Skeletal muscle cell (primary cell): ENCODE measurements at regions not wholly inside any gene's neighbourhood (a gene's known extent, or its start where the extent isn't known, plus 50 kb on each side); places are given as distances from the start of the nearest gene placed in this dataset.
"Not testable (repeated sequence)": the region's sequence is repeated elsewhere in the genome, so short reads cannot be mapped to it uniquely, and the experiment has no call there.

ENCODE experiments used
- DNase-seq: peaks from one replicate; pipeline ENCODE4 v3.0.0-alpha.2; 2010; ENCODE audit warnings: low read depth
- H3K4me3 ChIP-seq: 2 replicates; pipeline ENCODE4 v1.5.1; 2011; ENCODE audit warnings: low read depth, mild to moderate bottlenecking, control low read depth, low read length, moderate library complexity

DNA sequence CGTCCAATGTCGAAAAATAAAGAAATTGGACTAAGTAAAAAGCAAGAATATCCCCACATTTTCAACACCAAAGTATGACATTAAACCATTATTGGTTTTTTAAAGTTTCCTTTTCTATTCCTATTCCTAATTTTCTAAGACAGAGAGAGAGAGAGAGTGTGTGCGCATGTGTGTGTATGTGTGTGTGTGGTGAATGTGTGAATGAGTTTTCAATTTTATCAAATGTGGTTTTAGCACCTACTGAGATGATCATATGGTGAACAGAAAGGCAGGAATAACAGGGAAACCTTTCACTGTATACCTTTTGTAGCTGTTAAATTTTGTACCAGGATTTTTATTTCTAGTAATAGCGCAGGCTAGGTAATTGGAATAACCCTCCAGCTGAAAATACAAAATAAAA, 80.4 kb upstream of the RAP1B start:
- no peak for DNase-seq

DNA sequence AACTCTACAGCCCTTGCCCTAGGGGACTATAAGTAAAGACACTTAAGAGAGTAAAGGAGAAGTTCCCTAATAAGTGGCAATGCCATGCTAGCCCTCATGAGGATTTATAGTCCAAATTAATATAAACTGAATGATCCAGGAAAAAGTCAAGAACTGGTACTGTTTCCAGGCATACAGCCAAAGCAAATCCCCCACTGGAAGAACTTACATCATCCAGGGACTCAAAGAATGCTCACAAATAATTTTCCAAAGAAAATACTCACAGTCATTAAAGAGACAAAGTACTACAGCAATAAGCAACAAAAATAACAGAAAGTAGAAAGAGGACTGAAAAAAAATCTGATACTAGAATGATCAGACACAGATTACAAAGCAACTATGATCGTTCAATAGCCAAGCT, 79.7 kb upstream of the RAP1B start:
- H3K4me3 ChIP-seq: no peak overlapping the region
- peak; percentile 84 for DNase-seq

More for the DNA sequence above, 80.4 kb upstream of the RAP1B start:
- no peak overlapping the region for H3K4me3 ChIP-seq

DNA sequence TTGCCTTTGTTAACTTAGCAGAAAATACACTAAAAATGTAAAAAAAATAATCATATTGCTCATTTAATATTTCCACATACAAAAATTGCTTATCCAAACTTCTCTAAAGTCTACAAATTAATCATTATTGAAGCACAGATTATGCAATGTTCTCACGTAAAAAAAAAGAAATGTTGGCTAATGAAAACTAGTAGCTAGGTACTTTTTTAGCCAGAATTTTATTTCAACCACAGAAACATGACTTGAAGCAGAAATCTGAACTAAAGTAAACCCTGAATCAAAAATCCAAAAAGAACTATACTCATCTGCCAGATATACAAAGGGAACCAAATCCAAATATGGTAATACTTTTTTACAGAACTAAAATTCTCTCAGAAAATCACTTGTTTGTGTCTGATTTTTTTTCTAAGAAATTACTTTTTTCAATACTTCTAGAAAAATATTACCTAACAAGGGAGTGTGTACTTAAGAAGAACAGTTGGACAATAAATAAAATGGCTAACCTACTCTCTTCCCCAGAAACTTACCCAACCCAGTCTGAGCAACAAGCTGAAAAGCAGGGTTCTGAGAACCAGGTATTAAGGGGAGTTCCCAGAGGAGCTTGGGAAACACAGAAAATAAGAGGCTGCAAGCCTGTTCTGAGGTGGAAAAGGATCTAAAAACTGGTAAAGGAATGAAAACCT, 78.4 kb upstream of the RAP1B start:
- H3K4me3 ChIP-seq: no peak overlapping the region
- DNase-seq: no peak

DNA sequence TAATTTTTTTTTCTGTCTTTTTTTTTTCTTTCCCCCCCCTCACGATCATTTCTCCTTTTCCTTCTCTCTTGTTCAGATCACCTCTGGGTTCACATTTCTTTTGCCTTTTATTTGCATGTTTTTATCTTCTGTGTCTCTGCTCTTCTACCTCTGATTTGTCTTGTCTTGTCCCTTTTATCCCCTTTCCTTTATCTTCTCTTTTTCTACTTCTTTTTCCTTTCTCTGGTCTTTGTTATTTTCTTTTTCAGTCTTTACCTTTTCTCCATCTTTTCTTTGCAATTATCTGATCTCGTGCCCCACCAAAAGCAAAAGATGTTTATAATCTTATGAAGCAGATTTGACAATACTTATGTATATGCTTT, 77.8 kb upstream of the RAP1B start:
- no peak overlapping the region for H3K4me3 ChIP-seq
- DNase-seq: no peak

DNA sequence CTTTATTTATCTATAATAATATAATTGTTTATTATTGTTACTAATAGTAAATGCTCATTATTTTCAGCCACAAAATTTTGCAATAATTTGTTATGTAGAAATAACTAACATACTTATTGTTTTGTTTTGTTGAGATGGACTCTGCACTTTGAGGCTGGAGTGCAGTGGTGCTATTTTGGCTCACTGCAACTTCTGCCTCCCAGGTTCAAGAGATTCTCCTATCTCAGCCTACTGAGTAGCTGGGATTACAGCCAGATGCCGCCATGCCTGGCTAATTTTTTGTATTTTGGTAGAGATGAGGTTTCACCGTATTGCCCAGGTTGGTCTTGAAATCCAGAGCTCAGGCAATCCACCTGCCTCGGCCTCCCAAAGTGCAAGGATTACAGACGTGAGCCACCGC, 76.6 kb upstream of the RAP1B start:
- no peak for DNase-seq
- H3K4me3 ChIP-seq: no peak overlapping the region

DNA sequence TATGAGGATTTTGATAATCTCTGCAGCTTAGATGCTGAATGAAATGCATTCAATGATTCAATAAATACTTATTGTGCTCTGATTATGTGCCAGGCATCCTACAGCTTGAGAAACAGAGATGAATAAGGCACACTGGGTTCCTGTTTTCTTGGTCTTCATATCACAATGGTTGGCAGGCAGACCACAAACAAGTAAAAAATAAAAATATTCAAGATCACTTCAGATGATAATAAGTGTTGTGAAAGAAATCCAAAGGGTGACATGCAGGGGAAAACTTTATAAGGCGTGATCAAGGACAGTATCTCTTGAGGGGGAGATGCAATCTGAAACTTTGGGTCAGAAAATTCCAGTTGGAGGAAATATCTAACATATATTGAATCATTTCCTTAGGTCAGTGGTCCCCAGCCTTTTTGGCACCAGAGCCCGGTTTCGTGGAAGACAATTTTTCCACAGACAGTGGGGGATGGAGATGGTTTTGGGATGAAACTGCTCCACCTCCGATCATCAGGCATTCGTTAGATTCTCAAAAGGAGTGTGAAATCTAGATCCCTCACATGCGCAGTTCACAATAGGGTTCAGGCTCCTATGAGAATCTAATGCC, 73.7 kb upstream of the RAP1B start:
- no peak for DNase-seq
- H3K4me3 ChIP-seq: no peak overlapping the region

DNA sequence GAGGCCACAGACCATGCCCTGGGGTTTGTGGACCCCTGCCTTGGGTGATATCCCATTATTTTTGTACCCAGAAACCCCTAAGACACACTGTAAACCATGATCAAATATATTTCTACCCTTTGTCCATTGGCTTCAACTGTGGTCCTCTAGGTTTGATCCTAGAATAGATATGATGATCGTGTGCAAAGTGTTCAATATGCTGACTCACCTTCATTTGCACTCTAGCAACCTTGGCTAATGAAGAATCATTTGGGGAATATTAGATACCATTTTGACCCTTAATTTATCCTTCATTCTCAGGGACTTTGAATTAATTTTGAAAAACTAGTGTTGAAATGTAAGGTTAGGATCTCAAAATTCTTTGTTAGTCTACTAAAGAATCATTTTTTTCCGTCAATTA, 73.1 kb upstream of the RAP1B start:
- no peak for DNase-seq
- no peak overlapping the region for H3K4me3 ChIP-seq

DNA sequence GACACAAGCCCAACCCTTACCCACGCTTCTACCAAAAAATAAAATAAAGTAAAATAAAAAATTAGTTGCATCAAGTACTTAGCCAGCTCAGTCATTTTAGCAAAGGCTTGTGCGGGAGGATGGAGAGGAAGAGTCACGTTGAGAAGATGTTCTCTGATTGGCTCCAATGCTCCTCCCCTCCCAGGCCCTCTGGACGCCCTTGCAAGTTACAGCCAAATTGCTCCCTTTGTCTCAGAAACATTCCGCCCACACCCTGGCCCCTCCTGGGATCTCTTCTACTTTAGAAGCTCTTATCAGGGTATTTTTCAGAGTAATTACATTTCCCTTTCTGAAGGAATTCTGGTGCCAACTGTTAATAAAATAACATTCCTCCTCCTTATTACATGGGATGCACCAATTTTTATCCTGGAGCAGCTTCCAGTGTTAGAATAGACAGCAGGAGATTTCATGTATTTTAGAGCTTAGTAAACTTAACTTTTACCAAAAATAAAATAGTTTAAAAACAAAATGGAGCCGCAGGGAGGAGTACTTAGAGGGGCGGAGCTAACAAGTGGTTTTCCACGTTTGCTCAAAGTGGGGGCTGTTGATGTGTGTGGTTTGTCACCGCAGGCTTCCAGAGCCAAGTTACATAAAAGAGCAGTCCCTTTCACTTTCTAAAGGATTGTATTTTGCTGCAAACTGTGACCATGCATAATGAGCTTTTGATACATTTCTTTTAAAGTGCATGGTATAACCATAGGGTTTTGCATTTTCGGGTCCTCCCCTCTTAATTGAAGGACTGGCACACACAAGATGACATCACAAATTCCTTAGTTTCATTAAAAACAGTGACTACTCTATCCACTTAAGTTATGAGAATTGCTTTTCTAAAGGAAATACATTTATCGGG, 71.7 kb upstream of the RAP1B start:
- no peak overlapping the region for H3K4me3 ChIP-seq
- DNase-seq: no peak

DNA sequence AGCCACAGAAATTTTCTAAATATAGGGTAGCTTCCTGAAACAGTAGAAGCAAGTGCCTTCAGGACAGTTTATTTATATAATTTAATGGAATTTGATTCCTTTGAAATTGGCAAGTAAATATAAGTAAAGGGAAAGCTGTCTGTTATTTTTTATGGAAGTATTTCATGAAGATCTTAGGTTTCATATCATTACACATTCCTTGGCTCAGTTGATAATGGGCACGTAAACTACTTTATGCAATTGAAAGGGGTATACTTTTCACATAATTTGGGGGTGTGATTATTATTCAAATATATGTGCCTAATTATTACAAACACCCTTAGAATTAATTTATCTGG, 71.1 kb upstream of the RAP1B start:
- no peak for DNase-seq
- no peak overlapping the region for H3K4me3 ChIP-seq

DNA sequence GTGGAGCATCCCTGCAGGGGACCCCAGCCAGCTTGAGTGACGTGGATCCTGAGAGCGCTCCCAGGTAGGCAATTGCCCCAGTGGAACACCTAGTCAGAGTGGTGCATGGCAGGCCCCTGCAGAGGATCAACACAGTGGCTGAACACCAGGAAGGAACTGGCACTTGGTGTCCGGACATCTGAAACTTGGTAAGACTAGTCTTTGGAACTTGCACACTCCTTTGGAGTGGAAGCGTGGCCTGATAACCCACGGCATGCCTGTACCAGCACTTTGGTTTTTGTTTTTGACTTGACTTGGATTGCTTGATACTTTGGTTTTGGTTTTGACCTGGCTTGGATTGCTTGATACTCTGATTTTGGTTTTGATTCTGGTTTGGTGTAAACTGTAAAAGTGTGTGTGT, 69.9 kb upstream of the RAP1B start:
- DNase-seq, H3K4me3 ChIP-seq: not testable (repeated sequence)

DNA sequence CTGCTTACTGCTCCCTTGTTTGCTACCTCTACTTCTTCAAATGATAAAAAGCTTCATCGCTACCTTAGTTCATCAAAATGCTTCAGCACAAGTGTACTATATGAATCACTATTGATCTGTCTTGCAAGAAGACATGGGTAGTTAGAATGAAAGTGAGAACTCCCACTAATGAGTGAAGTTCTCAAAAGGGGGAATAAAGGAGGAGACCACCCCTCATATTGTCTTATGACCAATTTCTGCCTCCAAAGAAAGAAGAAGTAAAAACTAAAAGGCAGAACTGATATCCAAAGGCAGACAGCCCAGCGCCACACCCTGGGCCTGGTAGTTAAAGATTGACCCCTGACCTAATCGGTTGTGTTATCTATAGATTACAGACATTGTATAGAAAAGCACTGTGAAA, 63.4 kb upstream of the RAP1B start:
- DNase-seq: not testable (repeated sequence)

DNA sequence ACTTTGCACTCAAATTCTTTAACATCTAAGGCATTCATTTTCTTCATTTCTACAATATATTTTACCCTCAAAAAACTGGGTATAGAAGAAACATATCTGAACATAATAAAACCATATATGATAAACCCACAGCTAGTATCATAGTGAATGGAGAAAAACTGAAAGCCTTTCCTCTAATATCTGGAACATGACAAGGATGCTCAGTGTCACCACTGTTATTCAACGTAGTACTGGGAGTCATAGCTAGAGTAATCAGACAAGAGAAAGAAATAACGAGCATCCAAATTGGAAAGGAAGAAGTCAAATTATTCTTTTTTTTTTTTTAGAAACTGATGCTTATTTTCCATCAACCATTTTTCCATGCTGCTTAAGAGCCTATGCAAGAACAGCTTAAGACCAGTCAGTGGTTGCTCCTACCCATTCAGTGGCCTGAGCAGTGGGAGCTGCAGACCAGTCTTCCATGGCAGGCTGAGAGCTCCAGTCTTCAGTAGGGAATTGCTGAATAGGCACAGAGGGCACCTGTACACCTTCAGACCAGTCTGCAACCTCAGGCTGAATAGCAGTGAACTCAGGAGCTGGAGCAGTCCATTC, 58.0 kb upstream of the RAP1B start:
- not testable (repeated sequence) for DNase-seq

More for the DNA sequence above, 63.4 kb upstream of the RAP1B start:
- H3K4me3 ChIP-seq: not testable (repeated sequence)

DNA sequence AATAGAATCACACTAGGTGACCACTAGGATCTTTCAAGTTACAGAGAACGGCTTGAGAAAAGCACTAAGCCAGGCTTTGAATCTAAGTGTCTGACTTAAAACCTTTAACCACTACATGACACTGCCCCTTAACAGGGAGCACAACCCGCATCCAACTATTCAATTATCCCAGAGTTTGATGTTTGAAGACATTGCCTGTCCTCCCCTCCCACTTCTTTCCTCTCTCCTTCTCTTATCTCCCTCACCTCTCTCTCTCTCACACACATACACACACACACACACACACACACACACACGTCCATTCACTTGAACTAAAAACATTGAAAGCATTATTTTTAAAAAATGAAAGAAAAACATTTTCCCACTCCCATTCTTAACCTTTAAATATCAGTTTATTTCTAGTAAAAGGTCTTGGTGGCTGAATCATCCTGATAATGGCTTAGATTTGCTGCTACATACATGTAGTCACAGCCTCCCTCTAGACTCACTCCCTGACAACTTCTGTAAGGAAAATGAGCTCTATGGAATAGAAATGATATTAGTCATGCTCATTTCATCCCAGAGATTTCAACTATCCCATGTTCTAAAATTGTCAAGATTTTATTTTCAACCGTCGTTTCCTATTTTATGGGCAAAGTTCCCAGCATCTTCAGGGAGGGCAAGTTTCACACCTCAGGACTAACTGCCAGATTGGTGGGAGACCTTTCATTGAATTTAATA, 53.5 kb upstream of the RAP1B start:
- no peak overlapping the region for H3K4me3 ChIP-seq
- DNase-seq: peak; percentile 67

More for the DNA sequence above, 58.0 kb upstream of the RAP1B start:
- H3K4me3 ChIP-seq: not testable (repeated sequence)

DNA sequence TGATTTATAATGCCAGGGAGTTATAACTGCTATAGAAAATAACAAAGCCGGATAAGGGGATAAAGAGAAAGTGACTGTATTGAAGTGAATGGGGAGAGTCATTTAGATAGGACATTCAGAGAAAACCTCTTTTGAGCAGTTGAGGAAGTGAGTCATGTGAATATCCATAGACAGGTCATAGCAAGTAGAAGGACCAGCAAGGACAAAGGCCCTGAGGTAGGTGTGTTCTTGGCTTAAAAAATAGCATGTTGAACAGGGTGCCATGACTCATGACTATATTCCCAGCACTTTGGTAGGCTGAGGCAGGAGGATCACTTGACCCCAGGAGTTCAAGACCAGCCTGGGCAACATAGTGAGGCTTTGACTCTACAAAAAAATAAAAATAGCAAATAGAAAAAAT, 51.5 kb upstream of the RAP1B start:
- DNase-seq: no peak
- H3K4me3 ChIP-seq: no peak overlapping the region

DNA sequence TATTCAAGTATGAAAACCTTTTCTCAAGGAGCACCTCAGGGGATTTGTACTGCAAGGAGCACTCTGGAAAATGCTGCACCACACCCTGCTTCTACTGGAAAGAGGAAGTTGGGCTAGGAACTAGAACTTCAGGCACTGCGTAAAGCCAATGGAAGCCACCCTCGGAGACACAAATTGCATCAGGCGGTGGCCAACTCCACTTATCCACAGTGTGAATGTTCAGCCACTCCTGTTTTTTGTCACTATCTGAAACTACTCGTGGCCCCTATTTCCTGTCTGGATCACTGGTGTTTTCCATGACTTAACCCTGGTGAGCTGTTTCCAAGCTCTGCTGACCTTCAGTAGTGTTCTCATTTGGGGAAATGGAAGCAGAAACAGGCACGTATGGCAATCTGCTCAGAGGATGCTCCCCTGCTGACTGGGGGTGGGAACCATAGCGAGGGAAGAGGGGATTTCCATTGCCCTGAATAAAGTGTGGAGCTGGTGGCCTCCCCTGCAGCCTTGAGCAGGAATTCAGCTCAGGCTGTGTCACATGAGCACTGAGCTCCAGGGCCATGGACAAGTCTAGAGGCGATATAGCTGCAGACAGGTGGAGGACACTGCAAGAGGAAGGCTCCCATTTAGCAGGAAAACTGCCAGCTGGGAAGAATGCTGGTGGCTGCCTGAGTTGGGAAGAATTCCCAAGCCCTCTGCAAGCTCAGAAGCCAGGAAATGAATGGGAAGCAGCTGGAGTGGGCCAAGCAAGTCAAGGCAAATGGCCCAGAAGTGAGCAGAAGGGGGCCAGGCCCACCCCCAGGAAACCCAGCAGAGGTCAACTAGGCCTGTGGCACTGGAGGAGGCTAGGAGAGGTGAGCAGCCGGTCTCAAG, 50.5 kb upstream of the RAP1B start:
- DNase-seq: no peak
- H3K4me3 ChIP-seq: no peak overlapping the region

DNA sequence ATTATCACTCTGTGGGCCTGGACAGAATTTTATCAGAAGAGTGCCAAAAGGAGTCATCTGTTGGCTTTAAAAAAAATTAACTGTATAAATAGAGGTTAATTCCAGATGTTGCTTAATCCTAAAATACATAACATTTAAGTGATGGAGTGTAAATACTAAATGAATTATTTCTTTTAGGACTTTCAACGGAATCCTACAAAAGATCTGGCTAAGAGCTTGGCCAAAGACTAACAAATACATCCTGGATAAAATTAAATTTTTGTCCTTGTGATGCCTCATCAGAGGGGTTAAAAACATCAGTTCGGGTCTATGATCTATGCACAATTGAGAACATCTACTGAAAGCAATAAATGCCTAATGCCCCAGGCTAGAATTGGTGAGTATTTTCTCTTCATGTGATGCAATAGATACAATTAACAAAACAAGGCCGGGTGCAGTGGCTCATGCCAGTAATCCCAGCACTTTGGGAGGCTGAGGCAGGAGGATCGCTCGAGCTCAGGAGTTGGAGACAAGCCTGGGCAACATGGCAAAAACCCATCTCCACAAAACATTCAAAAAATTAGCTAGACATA, 49.8 kb upstream of the RAP1B start:
- no peak overlapping the region for H3K4me3 ChIP-seq
- no peak for DNase-seq
